Right hindlimb (tissue), 1 donor: ENCODE measurements at regions not wholly inside any gene's neighbourhood (a gene's known extent, or its start where the extent isn't known, plus 50 kb on each side); places are given as distances from the start of the nearest gene placed in this dataset.
"Not testable (repeated sequence)": the region's sequence is repeated elsewhere in the genome, so short reads cannot be mapped to it uniquely, and the experiment has no call there.

Source experiments
- DNase-seq: peaks from one replicate; pipeline ENCODE4 v3.0.0-alpha.2; 2018

GRCh38 chr4:174183259-174183658 is 100.2 kb downstream of the FBXO8 start:
- DNase-seq: no peak

- DNase-seq: no peak
These were observed 101.6 kb downstream of the FBXO8 start for GRCh38 chr4:174181827-174182226.

GRCh38 chr4:174177536-174177935 is 105.9 kb downstream of the FBXO8 start:
- no peak for DNase-seq

- not testable (repeated sequence) for DNase-seq
These were observed 107.6 kb downstream of the FBXO8 start for GRCh38 chr4:174175836-174176235.

GRCh38 chr4:174173360-174173759 is 110.1 kb downstream of the FBXO8 start:
- DNase-seq: no peak

- DNase-seq: no peak
These were observed 111.2 kb downstream of the FBXO8 start for GRCh38 chr4:174172274-174172673.

- no peak for DNase-seq
These were observed 112.6 kb downstream of the FBXO8 start for GRCh38 chr4:174170906-174171305.

GRCh38 chr4:174170091-174170490 is 113.4 kb downstream of the FBXO8 start:
- DNase-seq: no peak

GRCh38 chr4:174157106-174157607 is 126.3 kb downstream of the FBXO8 start:
- DNase-seq: no peak

GRCh38 chr4:174156239-174156826 is 127.1 kb downstream of the FBXO8 start:
- no peak for DNase-seq

- DNase-seq: no peak
These were observed 129.1 kb downstream of the FBXO8 start for GRCh38 chr4:174154215-174154854.

- DNase-seq: no peak
These were observed 130.6 kb downstream of the FBXO8 start for GRCh38 chr4:174152717-174153466.

GRCh38 chr4:174147863-174148262 is 135.6 kb downstream of the FBXO8 start:
- DNase-seq: no peak

GRCh38 chr4:174144106-174144505 is 139.4 kb downstream of the FBXO8 start:
- no peak for DNase-seq

- DNase-seq: no peak
These were observed 141.6 kb downstream of the FBXO8 start for GRCh38 chr4:174141876-174142275.

- no peak for DNase-seq
These were observed 144.9 kb downstream of the FBXO8 start for GRCh38 chr4:174138616-174139015.

GRCh38 chr4:174137698-174138097 is 145.8 kb downstream of the FBXO8 start:
- DNase-seq: no peak

- no peak for DNase-seq
These were observed 147.5 kb downstream of the FBXO8 start for GRCh38 chr4:174135936-174136406.

- DNase-seq: no peak
These were observed 147.9 kb downstream of the FBXO8 start for GRCh38 chr4:174135530-174135929.

- DNase-seq: no peak
These were observed 149.1 kb downstream of the FBXO8 start for GRCh38 chr4:174134361-174134760.

- DNase-seq: no peak
These were observed 149.9 kb downstream of the FBXO8 start for GRCh38 chr4:174133551-174133950.

- no peak for DNase-seq
These were observed 151.6 kb downstream of the FBXO8 start for GRCh38 chr4:174131901-174132300.

- DNase-seq: no peak
These were observed 160.8 kb downstream of the FBXO8 start for GRCh38 chr4:174122705-174123104.
